BE2C (cell line): ENCODE measurements at regions not wholly inside any gene's neighbourhood (a gene's known extent, or its start where the extent isn't known, plus 50 kb on each side); places are given as distances from the start of the nearest gene placed in this dataset.

ENCODE experiments used
- DNase-seq: peaks from one replicate; pipeline ENCODE4 v3.0.0-alpha.2; 2020
- H3K27me3 ChIP-seq: fragments of 250-450 bp; sonication (Bioruptor Pico); 2 replicates; pipeline ENCODE4 v1.5.1; 2020; ENCODE audit warnings: mild to moderate bottlenecking
- H3K36me3 ChIP-seq: fragments of 250-450 bp; sonication (Bioruptor Pico); 2 replicates; pipeline ENCODE4 v1.5.1; 2020; ENCODE audit warnings: mild to moderate bottlenecking
- H3K4me1 ChIP-seq: fragments of 250-450 bp; sonication (Bioruptor Pico); 2 replicates; pipeline ENCODE4 v1.5.1; 2020
- H3K4me3 ChIP-seq: 2 replicates; pipeline ENCODE4 v1.5.1; 2011; ENCODE audit warnings: low read depth, low read length
- H3K9me3 ChIP-seq: fragments of 250-450 bp; sonication (Bioruptor Pico); 2 replicates; pipeline ENCODE4 v1.5.1; 2020
- CTCF ChIP-seq: IDR thresholded peaks from 2 replicates; pipeline ENCODE4 v1.5.1; 2012; ENCODE audit warnings: mild to moderate bottlenecking, low read depth, low read length

- Histone ChIP-seq H3K4me3 (no peak overlapping the region), H3K4me1 (no peaks in the 10 kb centered on the region), H3K9me3 (no peaks in the 10 kb centered on the region), H3K36me3 (no peaks in the 10 kb centered on the region), H3K27me3 (no peaks in the 10 kb centered on the region)
- no peak for DNase-seq
- no peak for TF ChIP-seq CTCF
Measured at GRCh38 chr4:175412161-175412560, 399.9 kb downstream of the GPM6A start.

DNA sequence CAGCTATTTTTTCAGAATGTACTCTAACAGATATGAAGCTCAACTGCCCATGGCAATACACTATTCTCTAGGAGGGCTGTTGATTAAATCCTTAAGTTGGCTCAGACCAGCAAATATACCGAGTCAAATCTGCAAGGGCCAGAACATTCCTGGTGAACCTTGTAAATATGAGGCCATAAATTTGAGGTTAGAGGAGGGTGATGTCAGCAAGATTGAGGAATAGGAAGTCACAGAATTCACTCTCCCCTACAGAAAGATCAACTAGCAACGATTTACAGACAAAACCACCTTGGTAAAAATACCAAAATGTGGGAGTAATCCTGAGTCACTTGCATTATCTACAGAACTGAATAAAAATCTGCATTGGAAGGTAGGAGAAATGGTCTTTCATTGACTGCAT is 399.3 kb downstream of the GPM6A start:
- Histone ChIP-seq H3K4me1 (no peaks in the 10 kb centered on the region), H3K4me3 (no peak overlapping the region), H3K36me3 (no peaks in the 10 kb centered on the region), H3K27me3 (no peaks in the 10 kb centered on the region), H3K9me3 (no peaks in the 10 kb centered on the region)
- no peak for DNase-seq
- no peak for TF ChIP-seq CTCF

DNA sequence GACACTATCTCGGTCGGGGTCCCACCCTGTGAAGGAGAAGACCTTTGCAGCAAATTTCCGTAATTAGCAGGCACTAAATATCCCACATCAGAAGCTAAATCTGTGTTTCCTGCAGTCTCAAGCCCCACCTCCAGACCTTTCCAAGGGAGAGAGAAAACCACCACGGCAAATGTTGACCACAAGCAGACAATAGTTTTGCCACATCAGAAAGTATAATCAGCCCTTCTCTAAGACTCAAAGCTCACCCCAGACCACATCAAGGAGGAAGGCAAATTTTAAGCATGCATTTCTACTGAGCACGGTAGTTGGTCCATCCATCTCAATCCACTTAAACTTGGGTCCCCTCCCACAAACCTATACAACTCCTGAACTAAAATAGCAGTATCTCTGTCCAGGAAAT is 398.5 kb downstream of the GPM6A start:
- H3K36me3 ChIP-seq = no peaks in the 10 kb centered on the region
- DNase-seq = no peak
- H3K27me3 ChIP-seq = no peaks in the 10 kb centered on the region
- H3K9me3 ChIP-seq = no peaks in the 10 kb centered on the region
- no peaks in the 10 kb centered on the region for H3K4me1 ChIP-seq
- TF ChIP-seq CTCF = no peak
- H3K4me3 ChIP-seq = no peak overlapping the region

DNA sequence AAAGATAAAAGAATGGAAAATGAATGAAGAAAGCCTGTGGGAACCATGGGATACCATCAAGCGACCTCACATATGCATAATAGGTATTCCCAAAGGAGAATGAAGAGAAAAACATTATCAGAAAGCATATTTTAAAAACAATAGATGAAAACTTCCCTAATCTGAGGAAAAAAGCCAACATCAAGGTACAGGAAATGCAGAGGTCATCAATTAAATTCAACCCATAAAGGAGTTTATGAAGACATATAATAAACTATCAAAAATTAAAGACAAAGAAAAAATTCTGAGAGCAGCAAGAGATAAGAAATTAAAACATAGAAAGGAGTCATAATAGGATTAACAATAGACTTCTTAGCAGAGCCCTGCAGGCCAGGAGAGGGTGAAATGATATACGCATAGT is 397.5 kb downstream of the GPM6A start:
- H3K4me1 ChIP-seq = no peaks in the 10 kb centered on the region
- H3K9me3 ChIP-seq = no peaks in the 10 kb centered on the region
- H3K4me3 ChIP-seq = no peak overlapping the region
- DNase-seq = no peak
- no peaks in the 10 kb centered on the region for H3K36me3 ChIP-seq
- TF ChIP-seq CTCF = no peak
- no peaks in the 10 kb centered on the region for H3K27me3 ChIP-seq

DNA sequence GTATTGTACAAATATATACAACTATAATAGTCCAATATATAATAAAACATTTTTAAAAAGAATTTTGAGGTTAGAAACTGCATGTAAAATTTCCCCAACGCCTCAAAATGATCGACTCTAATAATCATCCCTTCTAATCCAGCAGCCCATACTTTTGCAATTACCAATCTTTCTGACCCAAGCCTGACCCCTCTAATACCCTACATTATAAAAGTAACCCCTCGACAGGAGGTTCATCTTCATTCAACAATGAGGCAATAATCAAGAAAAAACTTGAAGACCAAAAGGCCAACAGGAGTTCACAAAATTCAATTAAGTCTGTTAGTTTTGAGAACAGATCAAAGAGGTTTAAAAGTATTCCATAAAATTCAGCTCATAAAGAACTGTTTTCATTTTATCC is 393.5 kb downstream of the GPM6A start:
- Histone ChIP-seq H3K9me3 (no peaks in the 10 kb centered on the region; the same call in 1 of the 2 replicates), H3K4me1 (no peaks in the 10 kb centered on the region), H3K27me3 (no peaks in the 10 kb centered on the region), H3K4me3 (no peak overlapping the region), H3K36me3 (no peaks in the 10 kb centered on the region)
- TF ChIP-seq CTCF = no peak
- no peak for DNase-seq

- Histone ChIP-seq H3K36me3 (no peaks in the 10 kb centered on the region), H3K4me1 (no peaks in the 10 kb centered on the region), H3K27me3 (no peaks in the 10 kb centered on the region), H3K9me3 (no peaks in the 10 kb centered on the region; the same call in 1 of the 2 replicates), H3K4me3 (no peak overlapping the region)
- DNase-seq = no peak
- no peak for TF ChIP-seq CTCF
Measured at GRCh38 chr4:175419236-175419718, 392.8 kb downstream of the GPM6A start.
